Suprapubic skin (tissue), 3 donors: ENCODE measurements at regions not wholly inside any gene's neighbourhood (a gene's known extent, or its start where the extent isn't known, plus 50 kb on each side); places are given as distances from the start of the nearest gene placed in this dataset.

Source experiments
- POLR2A ChIP-seq, 2 donors: fragments of 450-650 bp; IDR thresholded peaks; one replicate each; pipeline ENCODE4 v1.6.1; 2017; ENCODE audit warnings: antibody characterized with exemption in 2 of 2, mild to moderate bottlenecking in 2 of 2, moderate library complexity in 2 of 2
- TF ChIP-seq, protein P1 (sequence below), 2 donors: fragments of 200-600 bp in 1 of 2; fragments of 450-650 bp in 1 of 2; sonication (generic) in 1 of 2; IDR thresholded peaks; one replicate each; pipeline ENCODE4 v1.5.1; 2016 to 2019; ENCODE audit warnings: antibody characterized with exemption in 2 of 2, mild to moderate bottlenecking in 1 of 2, moderate library complexity in 1 of 2

DNA sequence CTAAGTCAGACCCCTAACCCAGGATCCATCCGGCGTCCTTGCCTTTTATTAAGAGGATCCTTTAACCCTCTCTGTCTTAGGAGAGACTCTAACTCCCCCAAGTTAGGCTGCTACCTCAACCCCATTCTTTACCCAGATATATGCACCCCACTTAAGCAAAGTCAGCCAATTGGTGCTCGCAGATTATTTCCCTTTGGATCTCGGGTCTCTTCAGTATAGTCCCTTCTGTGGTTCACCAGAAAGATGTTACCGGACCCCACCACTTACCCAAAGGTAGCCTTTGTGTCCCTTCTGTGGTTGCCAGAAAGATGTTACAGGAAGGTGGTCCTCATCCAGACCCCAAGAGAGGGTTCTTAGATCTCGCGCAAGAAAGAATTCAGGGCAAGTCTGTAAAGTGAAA, 212.9 kb upstream of the GRID2 start:
- TF ChIP-seq, protein P1, sequence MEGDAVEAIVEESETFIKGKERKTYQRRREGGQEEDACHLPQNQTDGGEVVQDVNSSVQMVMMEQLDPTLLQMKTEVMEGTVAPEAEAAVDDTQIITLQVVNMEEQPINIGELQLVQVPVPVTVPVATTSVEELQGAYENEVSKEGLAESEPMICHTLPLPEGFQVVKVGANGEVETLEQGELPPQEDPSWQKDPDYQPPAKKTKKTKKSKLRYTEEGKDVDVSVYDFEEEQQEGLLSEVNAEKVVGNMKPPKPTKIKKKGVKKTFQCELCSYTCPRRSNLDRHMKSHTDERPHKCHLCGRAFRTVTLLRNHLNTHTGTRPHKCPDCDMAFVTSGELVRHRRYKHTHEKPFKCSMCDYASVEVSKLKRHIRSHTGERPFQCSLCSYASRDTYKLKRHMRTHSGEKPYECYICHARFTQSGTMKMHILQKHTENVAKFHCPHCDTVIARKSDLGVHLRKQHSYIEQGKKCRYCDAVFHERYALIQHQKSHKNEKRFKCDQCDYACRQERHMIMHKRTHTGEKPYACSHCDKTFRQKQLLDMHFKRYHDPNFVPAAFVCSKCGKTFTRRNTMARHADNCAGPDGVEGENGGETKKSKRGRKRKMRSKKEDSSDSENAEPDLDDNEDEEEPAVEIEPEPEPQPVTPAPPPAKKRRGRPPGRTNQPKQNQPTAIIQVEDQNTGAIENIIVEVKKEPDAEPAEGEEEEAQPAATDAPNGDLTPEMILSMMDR (IDR thresholded peaks at IDR 0.05) = no peak
- TF ChIP-seq POLR2A (IDR thresholded peaks at IDR 0.05) = no peak
